ENCODE measurements at regions not wholly inside any gene's neighbourhood (a gene's known extent, or its start where the extent isn't known, plus 50 kb on each side); places are given as distances from the start of the nearest gene placed in this dataset.

DNA sequence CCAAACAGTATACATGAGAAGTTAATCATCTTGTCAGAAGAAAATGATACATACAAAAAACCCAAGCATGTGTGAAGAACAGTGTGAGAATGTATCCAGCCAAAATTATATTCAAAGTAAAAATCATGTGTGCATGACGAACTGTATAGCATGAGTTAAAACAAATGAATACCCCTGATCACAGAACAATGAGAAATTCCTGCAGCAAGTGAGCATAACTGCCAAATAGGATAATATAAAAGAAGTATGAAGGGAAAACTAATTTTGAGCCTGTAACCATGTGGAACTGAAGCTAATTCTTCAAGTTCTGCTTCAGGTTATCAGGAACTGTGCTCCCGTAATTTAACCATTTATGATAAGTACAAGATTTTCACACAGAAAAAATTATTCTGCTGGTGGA lies 56.5 kb upstream of the AMN1 start:
- Histone ChIP-seq H4K5ac (ENCODE audit: insufficient read length, low read depth, low read length) (no peak overlapping the region), H3K27me3 (replicated peaks in 1 of 4; ENCODE audit: control insufficient read depth in 3 of 4, extremely low read depth in 1 of 4, insufficient read depth in 3 of 4, low read length in 3 of 4) (no peaks in the 10 kb centered on the region), H2BK12ac (ENCODE audit: low read depth, low read length) (no peak overlapping the region), H3K9me3 (ENCODE audit: insufficient read depth in 2 of 2, low read depth in 1 of 2, low read length in 1 of 2) (no peaks in the 10 kb centered on the region), H3K79me2 (ENCODE audit: control insufficient read depth in 1 of 2, insufficient read depth in 2 of 2, low read length in 2 of 2) (no peaks in the 10 kb centered on the region), H3K36me3 (ENCODE audit: control insufficient read depth in 2 of 4, insufficient read depth in 4 of 4, low read length in 3 of 4) (no peaks in the 10 kb centered on the region), H3K56ac (replicated peaks; ENCODE audit: insufficient read length, low read depth, low read length) (no peak overlapping the region), H3K4me1 (replicated peaks in 1 of 4; ENCODE audit: control insufficient read depth in 3 of 4, insufficient read depth in 4 of 4, low read length in 3 of 4) (no peaks in the 10 kb centered on the region; a peak in 1 of 7 replicates), H3K4me2 (ENCODE audit: insufficient read depth in 1 of 2, low read depth in 2 of 2, low read length in 2 of 2) (no peak overlapping the region), H3K18ac (ENCODE audit: extremely low read depth, low read length) (no peak overlapping the region), H2AFZ (ENCODE audit: low read length) (no peak overlapping the region), H3K4ac (replicated peaks; ENCODE audit: insufficient read length, low read depth, low read length) (no peak overlapping the region), H3K79me1 (ENCODE audit: low read depth, low read length) (no peaks in the 10 kb centered on the region), H3K9ac (replicated peaks in 1 of 4; ENCODE audit: extremely low read depth in 1 of 4, low read depth in 3 of 4, low read length in 3 of 4) (no peak overlapping the region), H3K27ac (ENCODE audit: low read depth, low read length) (no peak overlapping the region), H3K23me2 (ENCODE audit: low read depth, low read length) (no peaks in the 10 kb centered on the region), H2BK120ac (replicated peaks; ENCODE audit: low read depth, low read length) (no peak overlapping the region), H2AK5ac (ENCODE audit: low read depth, low read length) (no peak overlapping the region), H4K20me1 (replicated peaks in 1 of 2; ENCODE audit: control insufficient read depth in 1 of 2, insufficient read depth in 2 of 2, low read length in 2 of 2) (no peaks in the 10 kb centered on the region), H2BK20ac (ENCODE audit: low read length) (no peak overlapping the region), H3K23ac (ENCODE audit: insufficient read length) (no peak overlapping the region), H4K8ac (ENCODE audit: extremely low read depth, insufficient read depth, low read length) (no peak overlapping the region), H2BK5ac (ENCODE audit: low read depth, low read length) (no peak overlapping the region), H3K14ac (ENCODE audit: insufficient read length) (no peak overlapping the region), H4K91ac (replicated peaks; ENCODE audit: insufficient read length, low read length) (no peak overlapping the region), H2BK15ac (ENCODE audit: low read length) (no peak overlapping the region), H3K4me3 (ENCODE audit: extremely low read depth in 1 of 4, insufficient read depth in 2 of 4, low read depth in 3 of 4, low read length in 4 of 4) (no peak overlapping the region)
- ChIA-PET POLR2A (ENCODE audit: partially characterized antibody) (no interaction called here), CTCF (ENCODE audit: partially characterized antibody) (interaction anchor here (1.6 kb wide), 1 partner anchor 133 kb away, joined by 7 read pairs; no protein-coding TSS in a partner anchor)
- TF ChIP-seq MAFK (IDR thresholded peaks at IDR 0.05; ENCODE audit: low read depth, low read length) = no peak
- TF ChIP-seq EP300 (IDR thresholded peaks at IDR 0.05; ENCODE audit: borderline replicate concordance in 1 of 2, low read depth in 2 of 2, low read length in 2 of 2) = no peak
- TF ChIP-seq ASH2L (IDR thresholded peaks at IDR 0.05; ENCODE audit: low read length) = no peak
- no peak for TF ChIP-seq TAF1 (IDR thresholded peaks at IDR 0.05; ENCODE audit: low read depth, low read length)
- TF ChIP-seq, protein P1, sequence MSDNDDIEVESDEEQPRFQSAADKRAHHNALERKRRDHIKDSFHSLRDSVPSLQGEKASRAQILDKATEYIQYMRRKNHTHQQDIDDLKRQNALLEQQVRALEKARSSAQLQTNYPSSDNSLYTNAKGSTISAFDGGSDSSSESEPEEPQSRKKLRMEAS (IDR thresholded peaks at IDR 0.05) = no peak
- TF ChIP-seq CBX8 (IDR thresholded peaks at IDR 0.05; ENCODE audit: borderline replicate concordance, low read depth, low read length) = no peak
- no peak for TF ChIP-seq GABPA (IDR thresholded peaks at IDR 0.05; ENCODE audit: borderline replicate concordance, insufficient read depth, low read length)
- DNase-seq (ENCODE audit: low read depth in 1 of 2, low spot score in 2 of 2) (no peak), FAIRE-seq (no peak)
- 90% methylated on average over 2 of the region's 2 CpGs; no CpG with 5 or more reads in 1 of the 2 experiments for WGBS, 2 experiments (ENCODE audit: extremely low coverage in 1 of 2, insufficient coverage in 1 of 2, insufficient read length in 1 of 2, insufficient replicate concordance in 2 of 2, low coverage in 1 of 2, low lambda C conversion rate in 2 of 2, missing lambda C conversion rate in 1 of 2)

Measured in H1 (cell line).